Stimulated activated effector memory CD8-positive, alpha-beta T cell treated with anti-CD3 and anti-CD28 coated beads, Interleukin-12 subunit alpha, Interleukin-12 subunit beta, amount 100 ng/mL, for 72 hours (primary cell): ENCODE measurements at regions not wholly inside any gene's neighbourhood (a gene's known extent, or its start where the extent isn't known, plus 50 kb on each side); places are given as distances from the start of the nearest gene placed in this dataset.
"Not testable (repeated sequence)": the region's sequence is repeated elsewhere in the genome, so short reads cannot be mapped to it uniquely, and the experiment has no call there.

ENCODE experiments used
- ATAC-seq: fragments of 150-1000 bp; cut with Tn5 transposase; 2 replicates; pipeline ENCODE4 v1.10.0; 2021
- DNase-seq, 2 donors: peaks; one replicate each; pipeline ENCODE4 v3.0.0; 2021 to 2022; ENCODE audit warnings: low spot score in 2 of 2
- H3K27ac Mint-ChIP-seq: one replicate; pipeline ENCODE4 v1.8.0; 2022; ENCODE audit warnings: mild to moderate bottlenecking, mixed read lengths
- H3K36me3 Mint-ChIP-seq: one replicate; pipeline ENCODE4 v1.8.0; 2022; ENCODE audit warnings: mild to moderate bottlenecking, mixed read lengths
- H3K4me1 Mint-ChIP-seq: one replicate; pipeline ENCODE4 v1.8.0; 2022; ENCODE audit warnings: mixed read lengths
- H3K4me3 Mint-ChIP-seq: one replicate; pipeline ENCODE4 v1.8.0; 2022; ENCODE audit warnings: mild to moderate bottlenecking, mixed read lengths
- H3K9me3 Mint-ChIP-seq: one replicate; pipeline ENCODE4 v1.8.0; 2022; ENCODE audit warnings: mixed read lengths

DNA sequence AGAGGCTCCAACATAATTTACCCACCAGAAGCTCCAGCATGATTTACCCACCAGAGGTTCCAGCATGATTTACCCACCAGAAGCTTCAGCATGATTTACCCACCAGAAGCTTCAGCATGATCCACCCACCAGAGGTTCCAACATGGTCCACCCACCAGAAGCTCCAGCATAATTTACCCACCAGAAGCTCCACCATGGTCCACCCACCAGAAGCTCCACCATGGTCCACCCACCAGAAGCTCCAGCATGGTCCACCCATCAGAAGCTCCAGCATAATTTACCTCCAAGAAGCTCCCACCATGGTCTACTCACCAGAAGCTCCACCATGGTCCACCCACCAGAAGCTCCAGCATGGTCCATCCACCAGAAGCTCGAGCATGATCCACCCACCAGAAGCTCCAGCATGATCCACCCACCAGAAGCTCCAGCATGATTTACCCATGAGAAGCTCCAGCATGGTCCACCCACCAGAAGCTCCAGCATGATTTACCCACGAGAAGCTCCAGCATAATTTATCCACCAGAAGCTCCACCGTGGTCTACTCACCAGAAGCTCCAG lies 137.0 kb upstream of the TPTE start:
- not testable (repeated sequence) for H3K4me1 Mint-ChIP-seq, H3K27ac Mint-ChIP-seq, H3K36me3 Mint-ChIP-seq, H3K9me3 Mint-ChIP-seq, H3K4me3 Mint-ChIP-seq, ATAC-seq
- peak in 1 of 2 donors; percentile 37 for DNase-seq

GRCh38 chr21:10385202-10385601 lies 136.2 kb upstream of the TPTE start:
- not testable (repeated sequence) for H3K27ac Mint-ChIP-seq, H3K4me3 Mint-ChIP-seq, H3K4me1 Mint-ChIP-seq, H3K36me3 Mint-ChIP-seq, ATAC-seq, H3K9me3 Mint-ChIP-seq
- DNase-seq: peak in 1 of 2 donors; percentile 47

DNA sequence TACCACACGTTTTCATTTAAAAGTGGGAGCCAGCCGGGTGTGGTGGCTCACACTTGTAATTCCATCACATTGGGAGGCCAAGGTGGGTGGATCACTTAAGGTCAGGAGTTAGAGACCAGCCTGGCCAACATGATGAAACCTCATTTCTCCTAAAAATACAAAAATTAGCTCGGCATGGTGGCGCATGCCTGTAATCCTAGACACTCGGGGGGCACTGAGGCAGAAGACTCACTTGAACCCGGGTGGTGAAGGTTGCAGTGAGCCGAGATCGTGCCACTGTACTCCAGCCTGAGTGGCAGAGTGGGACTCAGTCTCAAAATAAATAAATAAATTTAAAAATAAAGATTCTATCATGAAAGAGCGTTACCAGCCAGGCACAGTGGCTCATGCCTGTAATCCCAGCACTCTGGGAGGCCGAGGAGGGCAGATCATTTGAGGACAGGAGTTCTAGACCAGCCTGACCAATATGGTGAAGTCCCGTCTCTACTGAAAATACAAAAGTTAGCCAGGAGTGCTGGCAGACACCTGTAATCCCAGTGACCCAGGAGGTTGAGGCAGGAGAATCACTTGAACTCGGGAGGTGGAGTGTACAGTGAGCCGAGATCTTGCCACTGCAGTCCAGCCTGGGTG lies 135.4 kb upstream of the TPTE start:
- H3K9me3 Mint-ChIP-seq, H3K27ac Mint-ChIP-seq, H3K36me3 Mint-ChIP-seq, H3K4me3 Mint-ChIP-seq, ATAC-seq, H3K4me1 Mint-ChIP-seq: not testable (repeated sequence)
- peak in 1 of 2 donors; percentile 44 for DNase-seq

- H3K4me3 Mint-ChIP-seq, H3K36me3 Mint-ChIP-seq, ATAC-seq, H3K9me3 Mint-ChIP-seq, DNase-seq, H3K27ac Mint-ChIP-seq, H3K4me1 Mint-ChIP-seq: not testable (repeated sequence)
These were observed 133.5 kb upstream of the TPTE start for GRCh38 chr21:10387692-10388450.

DNA sequence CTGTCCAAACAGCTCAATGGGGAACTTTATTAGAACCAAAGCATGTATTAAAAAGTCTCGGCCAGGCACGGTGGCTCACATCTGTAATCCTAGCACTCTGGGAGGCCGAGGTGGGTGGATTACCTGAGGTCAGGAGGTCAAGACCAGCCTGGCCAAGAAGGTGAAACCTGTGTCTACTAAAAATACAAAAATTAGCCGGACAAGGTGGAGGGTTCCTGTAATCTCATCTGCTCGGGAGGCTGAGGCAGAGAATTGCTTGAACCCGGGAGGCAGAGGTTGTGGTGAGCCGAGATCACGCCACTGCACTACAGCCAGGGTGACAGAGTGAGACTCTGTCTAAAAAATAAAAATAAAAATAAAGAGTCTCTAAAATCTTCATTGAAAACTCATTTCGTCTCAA lies 132.8 kb upstream of the TPTE start:
- not testable (repeated sequence) for H3K4me3 Mint-ChIP-seq, DNase-seq, ATAC-seq, H3K36me3 Mint-ChIP-seq, H3K9me3 Mint-ChIP-seq, H3K4me1 Mint-ChIP-seq, H3K27ac Mint-ChIP-seq

GRCh38 chr21:10392301-10392700 lies 129.1 kb upstream of the TPTE start:
- H3K36me3 Mint-ChIP-seq, DNase-seq, H3K4me1 Mint-ChIP-seq, ATAC-seq, H3K27ac Mint-ChIP-seq, H3K4me3 Mint-ChIP-seq, H3K9me3 Mint-ChIP-seq: not testable (repeated sequence)

GRCh38 chr21:10395963-10396362 lies 125.4 kb upstream of the TPTE start:
- H3K27ac Mint-ChIP-seq, ATAC-seq, H3K4me3 Mint-ChIP-seq, H3K36me3 Mint-ChIP-seq, DNase-seq, H3K4me1 Mint-ChIP-seq, H3K9me3 Mint-ChIP-seq: not testable (repeated sequence)

- not testable (repeated sequence) for H3K4me1 Mint-ChIP-seq, H3K9me3 Mint-ChIP-seq, H3K27ac Mint-ChIP-seq, DNase-seq, H3K4me3 Mint-ChIP-seq, H3K36me3 Mint-ChIP-seq
- peak; percentile 9 for ATAC-seq
These were observed 123.9 kb upstream of the TPTE start for GRCh38 chr21:10397495-10397915.

GRCh38 chr21:10398692-10399489 lies 122.5 kb upstream of the TPTE start:
- H3K4me1 Mint-ChIP-seq, H3K36me3 Mint-ChIP-seq, H3K4me3 Mint-ChIP-seq, H3K9me3 Mint-ChIP-seq, DNase-seq, H3K27ac Mint-ChIP-seq, ATAC-seq: not testable (repeated sequence)

DNA sequence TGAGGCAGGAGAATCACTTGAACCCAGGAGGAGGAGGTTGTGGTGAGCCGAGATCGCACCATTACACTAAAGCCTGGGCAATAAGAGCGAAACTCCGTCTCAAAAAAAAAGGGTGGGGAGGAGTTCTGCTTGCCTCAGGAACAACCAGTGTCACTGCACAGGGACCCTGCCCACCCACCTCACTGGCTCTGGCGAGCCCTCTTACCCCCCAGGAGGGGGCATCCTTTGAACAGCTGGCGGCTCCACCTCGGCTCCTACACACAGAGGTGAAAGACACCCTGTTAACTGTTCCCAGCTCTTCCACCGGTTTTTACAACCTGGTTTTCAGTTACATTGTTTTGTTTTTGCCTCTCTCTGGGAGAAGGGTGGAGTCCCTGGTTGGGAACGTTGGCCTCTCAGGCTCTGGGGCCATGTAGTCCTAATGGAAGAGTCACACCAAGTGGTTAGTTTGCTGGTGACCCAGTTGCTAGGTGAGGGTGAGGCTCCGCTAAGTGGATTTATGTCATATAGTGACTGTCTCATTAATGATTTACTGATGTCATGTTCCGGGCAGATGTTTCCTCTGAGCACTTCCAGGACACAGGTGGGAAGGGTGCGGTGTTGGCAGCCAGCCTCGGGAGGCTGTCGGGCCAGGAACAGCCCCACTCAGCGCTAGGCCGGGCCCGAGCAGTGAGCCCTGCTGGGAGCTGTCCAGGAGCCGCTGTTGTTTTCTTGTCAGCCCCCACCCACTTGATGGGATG lies 120.6 kb upstream of the TPTE start:
- peak; percentile 3 for ATAC-seq
- H3K27ac Mint-ChIP-seq, H3K36me3 Mint-ChIP-seq: not testable (repeated sequence)

DNA sequence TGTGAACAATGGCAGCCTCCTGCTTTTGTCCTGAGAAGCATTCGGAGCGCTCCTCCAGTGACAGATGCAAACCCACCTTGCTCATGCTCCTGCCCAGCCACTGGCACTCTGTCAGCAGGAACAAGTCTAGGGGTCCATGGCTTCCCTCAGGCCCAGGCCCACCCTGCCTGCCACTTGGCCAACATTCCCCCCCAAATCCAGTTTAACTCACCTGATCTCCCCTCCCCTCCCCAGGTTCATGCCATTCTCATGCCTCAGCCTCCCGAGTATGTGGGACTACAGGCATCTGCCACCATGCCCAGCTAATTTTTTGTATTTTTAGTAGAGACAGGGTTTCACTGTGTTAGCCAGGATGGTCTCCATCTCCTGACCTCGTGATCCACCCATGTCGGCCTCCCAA lies 118.9 kb upstream of the TPTE start:
- not testable (repeated sequence) for DNase-seq, H3K4me1 Mint-ChIP-seq, H3K4me3 Mint-ChIP-seq, H3K36me3 Mint-ChIP-seq, H3K27ac Mint-ChIP-seq
- peak; percentile 1 for ATAC-seq
- peaks cover 12% of the 10 kb centered on the region for H3K9me3 Mint-ChIP-seq

More for the DNA sequence above, 120.6 kb upstream of the TPTE start:
- DNase-seq, H3K9me3 Mint-ChIP-seq, H3K4me3 Mint-ChIP-seq, H3K4me1 Mint-ChIP-seq: not testable (repeated sequence)

DNA sequence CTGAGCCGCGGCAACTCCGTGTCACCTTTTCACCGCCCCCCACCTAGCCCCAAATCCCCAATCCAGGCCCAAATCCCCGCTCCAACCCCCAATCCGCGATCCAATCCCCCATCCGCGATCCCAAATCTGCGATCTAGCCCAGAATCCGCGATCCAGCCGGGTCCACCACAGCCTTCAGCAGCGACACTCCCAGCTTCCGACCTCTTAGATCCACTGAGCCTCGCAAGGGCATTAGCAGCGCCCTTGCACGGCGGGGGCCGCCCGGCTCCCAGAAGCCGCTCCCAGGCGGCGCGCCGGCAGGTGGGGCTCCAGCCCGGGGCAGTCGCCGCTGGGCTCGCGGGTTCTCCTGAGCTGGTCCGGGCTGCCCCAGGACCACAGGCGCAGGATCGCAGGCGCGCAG lies 116.1 kb upstream of the TPTE start:
- not testable (repeated sequence) for ATAC-seq, DNase-seq, H3K4me1 Mint-ChIP-seq, H3K36me3 Mint-ChIP-seq, H3K27ac Mint-ChIP-seq, H3K4me3 Mint-ChIP-seq
- peaks cover 12% of the 10 kb centered on the region for H3K9me3 Mint-ChIP-seq

GRCh38 chr21:10409786-10410185 lies 111.6 kb upstream of the TPTE start:
- H3K4me3 Mint-ChIP-seq, H3K4me1 Mint-ChIP-seq, H3K27ac Mint-ChIP-seq, DNase-seq, H3K9me3 Mint-ChIP-seq, ATAC-seq, H3K36me3 Mint-ChIP-seq: not testable (repeated sequence)

GRCh38 chr21:10410354-10410929 lies 110.9 kb upstream of the TPTE start:
- not testable (repeated sequence) for DNase-seq, ATAC-seq, H3K4me1 Mint-ChIP-seq, H3K9me3 Mint-ChIP-seq, H3K27ac Mint-ChIP-seq, H3K4me3 Mint-ChIP-seq, H3K36me3 Mint-ChIP-seq
